ENCODE measurements at regions not wholly inside any gene's neighbourhood (a gene's known extent, or its start where the extent isn't known, plus 50 kb on each side); places are given as distances from the start of the nearest gene placed in this dataset.

- DNase-seq, result peak in 1 of 3 donors; percentile 17
Observed at GRCh38 chr2:30341500-30342267, 105.4 kb upstream of the LCLAT1 start.

- DNase-seq, result no peak
Observed at GRCh38 chr2:30346471-30347169, 100.4 kb upstream of the LCLAT1 start.

- DNase-seq, result no peak
Observed at GRCh38 chr2:30348825-30349224, 98.2 kb upstream of the LCLAT1 start.

GRCh38 chr2:30349691-30350090 lies 97.4 kb upstream of the LCLAT1 start:
- DNase-seq, result no peak

- DNase-seq, result no peak
Observed at GRCh38 chr2:30351116-30351515, 95.9 kb upstream of the LCLAT1 start.

- no peak for DNase-seq
Observed at GRCh38 chr2:30351949-30352348, 95.1 kb upstream of the LCLAT1 start.

GRCh38 chr2:30354150-30354549 lies 92.9 kb upstream of the LCLAT1 start:
- DNase-seq, result no peak

GRCh38 chr2:30354621-30355020 lies 92.4 kb upstream of the LCLAT1 start:
- no peak for DNase-seq

- DNase-seq, result no peak
Observed at GRCh38 chr2:30355306-30355705, 91.7 kb upstream of the LCLAT1 start.

GRCh38 chr2:30356071-30356470 lies 91.0 kb upstream of the LCLAT1 start:
- DNase-seq, result no peak

GRCh38 chr2:30356776-30357175 lies 90.3 kb upstream of the LCLAT1 start:
- no peak for DNase-seq

- no peak for DNase-seq
Observed at GRCh38 chr2:30358351-30358750, 88.7 kb upstream of the LCLAT1 start.

- no peak for DNase-seq
Observed at GRCh38 chr2:30358842-30359241, 88.2 kb upstream of the LCLAT1 start.

- DNase-seq, result no peak
Observed at GRCh38 chr2:30359644-30360167, 87.3 kb upstream of the LCLAT1 start.

- no peak for DNase-seq
Observed at GRCh38 chr2:30361751-30362394, 85.2 kb upstream of the LCLAT1 start.

- DNase-seq, result no peak
Observed at GRCh38 chr2:30362468-30363081, 84.5 kb upstream of the LCLAT1 start.

GRCh38 chr2:30363406-30363805 lies 83.6 kb upstream of the LCLAT1 start:
- no peak for DNase-seq

- DNase-seq, result no peak
Observed at GRCh38 chr2:30365201-30365600, 81.8 kb upstream of the LCLAT1 start.

GRCh38 chr2:30366199-30366691 lies 80.8 kb upstream of the LCLAT1 start:
- peak; percentile 44 to 58 (median 46) for DNase-seq

- DNase-seq, result no peak
Observed at GRCh38 chr2:30367232-30368070, 79.6 kb upstream of the LCLAT1 start.

GRCh38 chr2:30368258-30368657 lies 78.8 kb upstream of the LCLAT1 start:
- DNase-seq, result no peak
